Thoracic aorta (tissue), 2 donors: ENCODE measurements at regions not wholly inside any gene's neighbourhood (a gene's known extent, or its start where the extent isn't known, plus 50 kb on each side); places are given as distances from the start of the nearest gene placed in this dataset.

Experiments used
- ATAC-seq: fragments of 150-250 bp; one replicate; pipeline ENCODE4 v1.8.0; 2017; ENCODE audit warnings: low read depth; ENCODE audit not compliant: insufficient number of reproducible peaks, low FRiP score
- DNase-seq: peaks from one replicate; pipeline ENCODE4 v3.0.0-alpha.2; 2020; ENCODE audit warnings: low spot score
- H3K27ac ChIP-seq, 2 donors: fragments of 200-600 bp; sonication (generic); 1 replicate in 1 of 2; 2 replicates in 1 of 2; pipeline ENCODE4 v1.5.1; 2016; ENCODE audit warnings: mild to moderate bottlenecking in 2 of 2, moderate library complexity in 2 of 2
- H3K27me3 ChIP-seq: fragments of 200-600 bp; sonication (generic); replicated peaks from 2 replicates; pipeline ENCODE4 v1.6.0; 2016; ENCODE audit warnings: mild to moderate bottlenecking; ENCODE audit not compliant: insufficient read depth
- H3K36me3 ChIP-seq: fragments of 200-600 bp; sonication (generic); one replicate; pipeline ENCODE4 v1.5.1; 2016
- H3K4me1 ChIP-seq, 2 donors: fragments of 200-600 bp; sonication (generic); 1 replicate in 1 of 2; 2 replicates in 1 of 2; pipeline versions ENCODE4 v1.5.1 to v1.6.0; 2016; ENCODE audit warnings: low read depth in 2 of 2, mild to moderate bottlenecking in 1 of 2; ENCODE audit not compliant: control insufficient read depth in 1 of 2
- H3K4me3 ChIP-seq: fragments of 200-600 bp; sonication (generic); 2 replicates; pipeline ENCODE4 v1.5.1; 2016; ENCODE audit warnings: mild to moderate bottlenecking
- H3K9me3 ChIP-seq: fragments of 200-600 bp; sonication (generic); 2 replicates; pipeline ENCODE4 v1.5.1; 2016
- TF ChIP-seq, protein P1 (sequence below): fragments of 200-600 bp; sonication (generic); IDR thresholded peaks from one replicate; pipeline ENCODE4 v1.5.1; 2019; ENCODE audit warnings: antibody characterized with exemption

- Histone ChIP-seq H3K36me3 (no peaks in the 10 kb centered on the region), H3K9me3 (no peaks in the 10 kb centered on the region), H3K27me3 (no peaks in the 10 kb centered on the region), H3K4me1 (no peaks in the 10 kb centered on the region), H3K4me3 (no peak overlapping the region), H3K27ac (no peak overlapping the region)
- DNase-seq: no peak
- TF ChIP-seq, protein P1, sequence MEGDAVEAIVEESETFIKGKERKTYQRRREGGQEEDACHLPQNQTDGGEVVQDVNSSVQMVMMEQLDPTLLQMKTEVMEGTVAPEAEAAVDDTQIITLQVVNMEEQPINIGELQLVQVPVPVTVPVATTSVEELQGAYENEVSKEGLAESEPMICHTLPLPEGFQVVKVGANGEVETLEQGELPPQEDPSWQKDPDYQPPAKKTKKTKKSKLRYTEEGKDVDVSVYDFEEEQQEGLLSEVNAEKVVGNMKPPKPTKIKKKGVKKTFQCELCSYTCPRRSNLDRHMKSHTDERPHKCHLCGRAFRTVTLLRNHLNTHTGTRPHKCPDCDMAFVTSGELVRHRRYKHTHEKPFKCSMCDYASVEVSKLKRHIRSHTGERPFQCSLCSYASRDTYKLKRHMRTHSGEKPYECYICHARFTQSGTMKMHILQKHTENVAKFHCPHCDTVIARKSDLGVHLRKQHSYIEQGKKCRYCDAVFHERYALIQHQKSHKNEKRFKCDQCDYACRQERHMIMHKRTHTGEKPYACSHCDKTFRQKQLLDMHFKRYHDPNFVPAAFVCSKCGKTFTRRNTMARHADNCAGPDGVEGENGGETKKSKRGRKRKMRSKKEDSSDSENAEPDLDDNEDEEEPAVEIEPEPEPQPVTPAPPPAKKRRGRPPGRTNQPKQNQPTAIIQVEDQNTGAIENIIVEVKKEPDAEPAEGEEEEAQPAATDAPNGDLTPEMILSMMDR: no peak
- ATAC-seq: no peak
Observed at GRCh38 chr6:12457094-12457493, 166.9 kb downstream of the EDN1 start.

DNA sequence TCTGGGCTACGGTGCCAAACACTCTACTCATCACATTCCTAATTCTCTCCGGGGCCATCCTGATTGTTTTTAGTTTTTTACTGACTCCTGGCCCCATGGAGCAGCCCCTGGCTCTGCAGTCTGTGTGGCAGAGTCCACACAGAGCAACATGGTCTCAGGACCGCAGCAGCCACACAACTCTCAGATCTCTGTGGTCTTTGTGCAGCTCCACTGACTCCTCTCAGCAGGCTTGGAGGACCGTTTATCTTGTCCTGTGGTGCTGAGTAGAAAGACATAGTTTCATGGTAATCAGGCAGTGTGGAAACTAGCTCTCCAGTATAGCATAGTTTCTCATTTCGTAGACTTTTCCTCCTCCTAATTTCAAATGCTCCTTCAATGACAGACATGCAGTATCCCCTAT lies 168.4 kb downstream of the EDN1 start:
- ATAC-seq: no peak

DNA sequence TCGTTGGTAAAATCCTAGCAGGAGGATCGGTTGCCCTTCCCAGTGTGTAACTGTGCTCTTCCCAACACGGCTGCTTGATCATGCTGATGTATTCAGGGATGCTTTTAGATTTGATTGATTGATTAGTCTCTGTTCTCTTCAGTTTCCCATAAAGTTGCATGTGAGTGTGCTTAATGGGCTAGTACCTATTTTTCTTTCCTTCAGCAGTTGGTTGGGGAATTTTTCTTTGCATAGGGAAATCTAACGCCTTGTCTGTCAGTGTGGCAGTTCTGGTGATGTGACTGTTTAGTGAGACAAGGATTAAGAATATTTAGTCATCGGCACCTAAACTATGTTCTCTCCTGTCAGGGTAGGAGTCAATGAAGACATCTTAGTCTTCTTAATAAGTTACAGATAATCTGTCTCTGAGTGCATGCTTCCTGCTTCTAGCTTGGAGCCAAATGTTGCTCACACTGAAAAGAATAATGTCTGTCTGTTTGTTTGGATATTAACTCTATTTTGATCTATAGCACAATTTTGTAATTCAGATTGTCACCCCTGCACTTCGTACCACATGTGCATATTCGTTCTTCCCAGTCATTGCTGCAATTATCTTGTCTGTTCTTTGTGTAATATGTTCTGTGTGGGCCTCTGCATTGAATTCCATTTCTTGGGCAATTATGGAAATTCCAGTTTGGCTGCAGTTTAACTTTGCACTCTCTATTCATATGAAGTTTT lies 169.9 kb downstream of the EDN1 start:
- Histone ChIP-seq H3K9me3 (no peaks in the 10 kb centered on the region), H3K4me1 (no peaks in the 10 kb centered on the region), H3K27me3 (no peaks in the 10 kb centered on the region), H3K27ac (no peak overlapping the region), H3K4me3 (no peak overlapping the region), H3K36me3 (no peaks in the 10 kb centered on the region)
- TF ChIP-seq, protein P1: no peak
- no peak for ATAC-seq
- no peak for DNase-seq

More for the DNA sequence above, 168.4 kb downstream of the EDN1 start:
- no peak overlapping the region for H3K4me3 ChIP-seq
- no peak for DNase-seq
- H3K27ac ChIP-seq: no peak overlapping the region
- no peaks in the 10 kb centered on the region for H3K27me3 ChIP-seq
- H3K9me3 ChIP-seq: no peaks in the 10 kb centered on the region
- TF ChIP-seq, protein P1: no peak
- no peaks in the 10 kb centered on the region for H3K4me1 ChIP-seq
- no peaks in the 10 kb centered on the region for H3K36me3 ChIP-seq

GRCh38 chr6:12467706-12468670 lies 177.8 kb downstream of the EDN1 start:
- DNase-seq (no peak), ATAC-seq (no peak)
- Histone ChIP-seq H3K9me3 (no peaks in the 10 kb centered on the region), H3K27ac (peak overlapping the region in 1 of 2 donors; percentile 35), H3K4me3 (no peak overlapping the region), H3K36me3 (no peaks in the 10 kb centered on the region), H3K27me3 (no peaks in the 10 kb centered on the region), H3K4me1 (peaks cover 7 to 20% of the 10 kb centered on the region in 2 donors)
- TF ChIP-seq, protein P1: no peak

GRCh38 chr6:12472601-12473038 lies 182.5 kb downstream of the EDN1 start:
- ATAC-seq (peak; percentile 97), DNase-seq (peak; percentile 83)
- TF ChIP-seq, protein P1: no peak

More at GRCh38 chr6:12472601-12473038, 182.5 kb downstream of the EDN1 start:
- Histone ChIP-seq H3K36me3 (no peaks in the 10 kb centered on the region), H3K27me3 (no peaks in the 10 kb centered on the region), H3K4me1 (peaks cover 13 to 45% of the 10 kb centered on the region in 2 donors), H3K4me3 (peak overlapping the region; percentile 50), H3K9me3 (no peaks in the 10 kb centered on the region), H3K27ac (peak overlapping the region; percentile 89 to 94)
